ENCODE measurements at regions not wholly inside any gene's neighbourhood (a gene's known extent, or its start where the extent isn't known, plus 50 kb on each side); places are given as distances from the start of the nearest gene placed in this dataset.
"Not testable (repeated sequence)": the region's sequence is repeated elsewhere in the genome, so short reads cannot be mapped to it uniquely, and the experiment has no call there.

- not testable (repeated sequence) for DNase-seq
These were observed 1418.5 kb upstream of the PCDH10 start for GRCh38 chr4:131730574-131730973.

DNA sequence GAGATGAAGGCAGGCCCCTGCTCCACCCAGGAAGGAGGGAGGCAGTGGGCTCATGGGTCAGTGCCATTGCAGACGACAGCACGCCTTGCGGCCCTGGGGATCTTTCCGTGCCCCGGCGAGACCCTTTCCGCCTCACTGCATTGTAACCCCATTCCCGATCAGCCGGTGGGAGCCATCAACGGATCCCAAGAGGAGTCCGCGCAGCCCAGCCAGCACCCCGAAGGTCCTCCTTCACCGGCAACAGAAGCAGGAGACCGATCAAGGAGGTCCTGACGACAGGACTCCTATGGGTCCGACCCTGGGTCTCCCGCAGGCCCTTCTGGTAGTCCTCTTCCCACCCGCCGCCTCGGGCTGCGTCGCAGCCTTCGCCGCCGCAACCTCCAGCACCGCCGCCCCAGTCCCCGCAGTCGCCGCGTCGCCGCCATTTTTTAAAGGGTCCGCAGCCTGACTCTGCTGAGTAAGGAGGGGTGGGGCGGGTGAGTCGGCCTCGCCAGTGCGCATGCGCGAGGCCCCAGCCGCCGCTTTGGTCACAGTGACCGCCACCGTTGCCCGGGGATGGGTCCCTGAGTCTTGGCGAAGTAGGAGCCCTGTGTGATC lies 1417.0 kb upstream of the PCDH10 start:
- not testable (repeated sequence) for DNase-seq

DNA sequence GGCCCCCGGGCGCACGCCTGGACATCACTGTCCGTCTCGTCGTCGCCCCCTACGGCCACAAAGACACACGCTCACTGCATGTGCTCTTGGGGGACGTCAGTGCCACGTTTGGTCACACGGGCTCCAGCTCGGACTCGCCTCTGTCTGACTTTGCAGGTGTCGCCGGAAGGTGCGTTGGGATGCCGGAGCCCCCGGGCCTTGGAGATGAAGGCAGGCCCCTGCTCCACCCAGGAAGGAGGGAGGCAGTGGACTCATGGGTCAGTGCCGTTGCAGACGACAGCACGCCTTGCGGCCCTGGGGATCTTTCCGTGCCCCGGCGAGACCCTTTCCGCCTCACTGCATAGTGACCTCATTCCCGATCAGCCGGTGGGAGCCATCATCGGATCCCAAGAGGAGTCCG lies 1414.8 kb upstream of the PCDH10 start:
- DNase-seq = not testable (repeated sequence)

- not testable (repeated sequence) for DNase-seq
These were observed 1414.2 kb upstream of the PCDH10 start for GRCh38 chr4:131734851-131735385.

- not testable (repeated sequence) for DNase-seq
These were observed 1410.1 kb upstream of the PCDH10 start for GRCh38 chr4:131738991-131739390.

DNA sequence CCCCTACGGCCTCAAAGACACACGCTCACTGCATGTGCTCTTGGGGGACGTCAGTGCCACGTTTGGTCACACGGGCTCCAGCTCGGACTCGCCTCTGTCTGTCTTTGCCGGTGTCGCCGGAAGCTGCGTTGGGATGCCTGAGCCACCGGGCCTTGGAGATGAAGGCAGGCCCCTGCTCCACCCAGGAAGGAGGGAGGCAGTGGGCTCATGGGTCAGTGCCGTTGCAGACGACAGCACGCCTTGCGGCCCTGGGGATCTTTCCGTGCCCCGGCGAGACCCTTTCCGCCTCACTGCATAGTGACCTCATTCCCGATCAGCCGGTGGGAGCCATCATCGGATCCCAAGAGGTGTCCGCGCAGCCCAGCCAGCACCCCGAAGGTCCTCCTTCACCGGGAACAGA lies 1407.3 kb upstream of the PCDH10 start:
- DNase-seq = not testable (repeated sequence)

DNA sequence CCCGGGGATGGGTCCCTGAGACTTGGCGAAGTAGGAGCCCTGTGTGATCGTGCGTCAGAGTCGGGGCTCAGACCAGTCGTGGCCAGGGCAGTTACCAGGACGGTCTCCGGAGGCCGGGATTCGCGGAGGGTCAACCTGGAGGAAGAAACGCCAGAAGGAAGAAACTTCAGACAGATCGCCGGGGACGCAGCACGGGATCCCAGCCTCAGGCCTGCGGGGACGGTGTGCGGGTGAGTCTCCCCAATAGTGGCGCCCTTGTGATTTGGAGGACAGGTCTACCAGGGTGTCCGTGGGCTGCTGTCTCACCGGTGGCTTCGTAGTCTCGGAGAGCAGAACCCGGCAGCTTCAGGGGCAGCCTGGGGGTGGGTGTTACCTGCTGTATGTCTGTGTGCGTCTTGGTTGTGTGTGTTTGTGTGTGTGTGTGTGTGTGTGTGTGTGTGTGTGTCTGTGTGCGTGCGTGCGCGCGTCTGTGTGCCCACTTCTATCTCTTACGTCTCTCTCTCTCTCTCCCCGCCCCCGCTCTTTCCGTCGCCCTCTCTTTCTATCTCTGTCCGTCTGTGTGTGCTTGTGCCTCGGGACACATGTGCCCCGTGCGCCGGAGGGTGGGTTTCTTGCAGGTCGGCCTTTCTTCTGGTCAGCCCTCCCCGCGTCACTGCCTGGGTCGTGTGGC lies 1406.4 kb upstream of the PCDH10 start:
- DNase-seq = not testable (repeated sequence)

GRCh38 chr4:131743348-131743747 lies 1405.7 kb upstream of the PCDH10 start:
- not testable (repeated sequence) for DNase-seq

DNA sequence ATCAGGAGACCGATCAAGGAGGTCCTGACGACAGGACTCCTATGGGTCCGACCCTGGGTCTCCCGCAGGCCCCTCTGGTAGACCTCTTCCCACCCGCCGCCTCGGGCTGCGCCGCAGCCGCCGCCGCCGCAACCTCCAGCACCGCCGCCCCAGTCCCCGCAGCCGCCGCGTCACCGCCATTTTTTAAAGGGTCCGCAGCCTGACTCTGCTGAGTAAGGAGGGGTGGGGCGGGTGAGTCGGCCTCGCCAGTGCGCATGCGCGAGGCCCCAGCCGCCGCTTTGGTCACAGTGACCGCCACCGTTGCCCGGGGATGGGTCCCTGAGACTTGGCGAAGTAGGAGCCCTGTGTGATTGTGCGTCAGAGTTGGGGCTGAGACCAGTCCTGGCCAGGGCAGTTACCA lies 1401.9 kb upstream of the PCDH10 start:
- not testable (repeated sequence) for DNase-seq

GRCh38 chr4:131749224-131749623 lies 1399.9 kb upstream of the PCDH10 start:
- not testable (repeated sequence) for DNase-seq

- DNase-seq = not testable (repeated sequence)
These were observed 1399.1 kb upstream of the PCDH10 start for GRCh38 chr4:131750006-131750405.

GRCh38 chr4:131750469-131750868 lies 1398.6 kb upstream of the PCDH10 start:
- DNase-seq = not testable (repeated sequence)

DNA sequence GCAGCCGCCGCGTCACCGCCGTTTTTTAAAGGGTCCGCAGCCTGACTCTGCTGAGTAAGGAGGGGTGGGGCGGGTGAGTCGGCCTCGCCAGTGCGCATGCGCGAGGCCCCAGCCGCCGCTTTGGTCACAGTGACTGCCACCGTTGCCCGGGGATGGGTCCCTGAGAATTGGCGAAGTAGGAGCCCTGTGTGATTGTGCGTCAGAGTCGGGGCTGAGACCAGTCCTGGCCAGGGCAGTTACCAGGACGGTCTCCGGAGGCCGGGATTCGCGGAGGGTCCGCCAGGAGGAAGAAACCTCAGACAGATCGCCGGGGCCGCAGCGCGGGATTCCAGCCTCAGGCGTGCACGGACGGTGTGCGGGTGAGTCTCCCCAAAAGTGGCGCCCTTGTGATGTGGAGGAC lies 1386.9 kb upstream of the PCDH10 start:
- not testable (repeated sequence) for DNase-seq

- no peak for DNase-seq
These were observed 1384.4 kb upstream of the PCDH10 start for GRCh38 chr4:131764730-131765129.

DNA sequence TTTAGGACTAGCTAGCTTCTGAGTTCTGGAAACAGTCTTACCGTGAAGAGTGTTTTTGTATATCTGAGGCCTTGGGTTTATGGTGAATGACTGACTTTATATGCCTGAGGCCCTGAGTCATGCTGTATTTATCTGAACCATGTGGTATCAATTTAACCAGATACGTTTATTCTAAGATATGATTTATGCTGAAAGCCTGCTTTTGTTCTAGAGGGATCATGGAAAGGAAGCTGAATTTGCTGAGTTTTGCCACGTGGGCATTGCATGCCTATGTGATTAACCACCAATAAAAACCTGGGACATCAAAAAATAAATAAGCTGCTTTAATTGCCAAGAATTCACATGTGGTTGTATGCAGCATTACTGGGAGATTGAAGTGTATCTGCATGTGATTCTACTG lies 1374.7 kb upstream of the PCDH10 start:
- DNase-seq = peak; percentile 94

DNA sequence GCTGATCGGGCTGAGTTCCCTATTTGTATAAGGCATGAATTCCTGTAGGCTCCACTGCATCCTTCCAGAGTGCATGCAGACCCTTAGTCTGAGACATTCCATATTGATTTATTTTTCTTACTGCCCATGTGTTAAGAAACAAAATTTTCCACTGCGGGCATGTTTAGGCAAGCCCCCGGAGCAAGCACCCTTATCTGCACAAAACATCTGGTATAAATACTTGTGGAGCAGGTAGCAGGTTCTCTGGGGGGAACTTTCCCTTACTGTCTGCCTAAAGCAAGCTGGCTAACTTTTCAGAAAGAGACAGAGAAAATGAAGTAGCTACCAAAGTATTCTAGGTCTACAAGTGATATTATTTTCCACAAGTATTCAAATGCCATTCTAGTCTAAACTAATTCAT lies 1338.5 kb upstream of the PCDH10 start:
- not testable (repeated sequence) for DNase-seq

Data from fibroblast of skin of scalp (primary cell).